AG04450 (cell line): ENCODE measurements at regions not wholly inside any gene's neighbourhood (a gene's known extent, or its start where the extent isn't known, plus 50 kb on each side); places are given as distances from the start of the nearest gene placed in this dataset.
A peak's percentile ranks its signal among the peaks of the same experiment; 100 is the strongest.

Source experiments
- CTCF ChIA-PET: fragments of 300-600, 350-600 bp; formaldehyde crosslinking; extraction: SDS; loops from one replicate; lab custom pipeline; 2022; ENCODE audit warnings: antibody characterized with exemption, inconsistent platforms; lab: Charles Lee
- POLR2A ChIA-PET: fragments of 350-600 bp; formaldehyde crosslinking; extraction: SDS; loops from one replicate; lab custom pipeline; 2021; ENCODE audit warnings: antibody characterized with exemption, inconsistent platforms; lab: Yijun Ruan, JAX
- DNase-seq: peaks from one replicate; pipeline ENCODE4 v3.0.0-alpha.2; 2011; ENCODE audit warnings: low read depth, low spot score
- H3K27ac ChIP-seq: one replicate; pipeline ENCODE4 v1.5.1; 2012; ENCODE audit warnings: low read depth, low read length, control low read depth
- H3K27me3 ChIP-seq: one replicate; pipeline ENCODE4 v1.6.0; 2012; ENCODE audit warnings: low read length; ENCODE audit not compliant: control insufficient read depth, insufficient read depth
- H3K4me3 ChIP-seq: 2 replicates; pipeline ENCODE4 v1.5.1; 2011; ENCODE audit warnings: mild to moderate bottlenecking, low read depth, low read length, control low read depth
- H3K9me3 ChIP-seq: 2 replicates; pipeline ENCODE4 v1.5.1; 2012; ENCODE audit warnings: low read length; ENCODE audit not compliant: control insufficient read depth, insufficient read depth
- TF ChIP-seq, protein P1 (sequence below): IDR thresholded peaks from 2 replicates; pipeline ENCODE4 v1.5.1; 2011; ENCODE audit warnings: low read depth, low read length, control low read depth, inconsistent platforms

DNA sequence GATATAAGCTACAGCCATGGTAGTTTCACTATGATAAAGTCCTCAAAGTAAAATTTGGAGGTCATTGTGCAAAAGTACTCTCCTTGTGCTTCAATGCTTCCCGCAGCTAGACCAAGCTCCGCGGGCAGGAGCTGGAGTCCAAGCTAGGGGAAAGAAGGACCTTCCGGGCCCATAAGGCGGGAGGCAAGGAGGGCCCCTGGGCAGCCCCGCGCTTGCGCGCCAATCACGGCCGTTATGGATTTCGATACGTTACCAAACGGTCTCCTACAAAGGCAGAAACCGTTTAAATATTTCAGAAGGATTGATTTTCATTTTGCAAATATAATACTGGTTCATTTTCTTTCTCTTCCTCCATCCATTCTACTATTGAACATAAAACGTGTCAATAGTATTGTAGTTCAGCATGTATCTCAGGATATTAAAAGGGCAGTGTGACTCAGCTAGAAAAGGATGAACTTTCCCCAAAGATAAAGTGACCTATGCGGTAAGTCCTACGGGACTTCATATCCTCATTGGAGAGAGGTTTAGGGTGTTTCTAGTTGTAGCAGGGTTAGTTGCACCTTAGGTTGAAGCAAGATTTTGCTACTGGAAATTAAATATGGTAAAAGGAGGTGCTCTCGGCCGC lies 128.0 kb downstream of the KIF20B start:
- ChIA-PET CTCF (no interaction called here), POLR2A (no interaction called here)
- Histone ChIP-seq H3K9me3 (no peaks in the 10 kb centered on the region), H3K4me3 (no peak overlapping the region), H3K27ac (no peak overlapping the region), H3K27me3 (peaks cover 3% of the 10 kb centered on the region)
- no peak for DNase-seq
- TF ChIP-seq, protein P1, sequence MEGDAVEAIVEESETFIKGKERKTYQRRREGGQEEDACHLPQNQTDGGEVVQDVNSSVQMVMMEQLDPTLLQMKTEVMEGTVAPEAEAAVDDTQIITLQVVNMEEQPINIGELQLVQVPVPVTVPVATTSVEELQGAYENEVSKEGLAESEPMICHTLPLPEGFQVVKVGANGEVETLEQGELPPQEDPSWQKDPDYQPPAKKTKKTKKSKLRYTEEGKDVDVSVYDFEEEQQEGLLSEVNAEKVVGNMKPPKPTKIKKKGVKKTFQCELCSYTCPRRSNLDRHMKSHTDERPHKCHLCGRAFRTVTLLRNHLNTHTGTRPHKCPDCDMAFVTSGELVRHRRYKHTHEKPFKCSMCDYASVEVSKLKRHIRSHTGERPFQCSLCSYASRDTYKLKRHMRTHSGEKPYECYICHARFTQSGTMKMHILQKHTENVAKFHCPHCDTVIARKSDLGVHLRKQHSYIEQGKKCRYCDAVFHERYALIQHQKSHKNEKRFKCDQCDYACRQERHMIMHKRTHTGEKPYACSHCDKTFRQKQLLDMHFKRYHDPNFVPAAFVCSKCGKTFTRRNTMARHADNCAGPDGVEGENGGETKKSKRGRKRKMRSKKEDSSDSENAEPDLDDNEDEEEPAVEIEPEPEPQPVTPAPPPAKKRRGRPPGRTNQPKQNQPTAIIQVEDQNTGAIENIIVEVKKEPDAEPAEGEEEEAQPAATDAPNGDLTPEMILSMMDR: no peak

DNA sequence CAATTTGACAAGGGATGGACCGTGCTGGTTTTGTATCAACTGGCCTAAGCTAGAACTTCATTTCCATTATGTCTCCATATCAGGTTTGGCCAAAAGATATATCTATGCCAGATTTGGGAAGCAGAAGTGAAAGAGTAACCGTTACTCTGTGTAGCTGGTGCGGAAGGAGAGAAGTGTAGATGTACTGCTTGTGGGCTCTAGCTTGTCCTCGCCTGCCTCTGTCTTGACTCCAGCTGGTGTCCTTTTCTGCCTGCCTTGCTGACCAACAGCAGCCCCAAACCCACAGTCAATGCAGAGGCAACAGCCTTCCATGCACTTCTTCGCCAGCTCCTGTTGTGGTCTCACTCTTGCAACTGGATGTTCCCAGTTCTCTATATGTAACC lies 128.5 kb downstream of the KIF20B start:
- no peaks in the 10 kb centered on the region for H3K9me3 ChIP-seq
- no peak overlapping the region for H3K27ac ChIP-seq
- no peak for DNase-seq
- H3K27me3 ChIP-seq: peaks cover 3% of the 10 kb centered on the region
- no peak overlapping the region for H3K4me3 ChIP-seq
- TF ChIP-seq, protein P1: no peak
- CTCF ChIA-PET: no interaction called here
- POLR2A ChIA-PET: no interaction called here

DNA sequence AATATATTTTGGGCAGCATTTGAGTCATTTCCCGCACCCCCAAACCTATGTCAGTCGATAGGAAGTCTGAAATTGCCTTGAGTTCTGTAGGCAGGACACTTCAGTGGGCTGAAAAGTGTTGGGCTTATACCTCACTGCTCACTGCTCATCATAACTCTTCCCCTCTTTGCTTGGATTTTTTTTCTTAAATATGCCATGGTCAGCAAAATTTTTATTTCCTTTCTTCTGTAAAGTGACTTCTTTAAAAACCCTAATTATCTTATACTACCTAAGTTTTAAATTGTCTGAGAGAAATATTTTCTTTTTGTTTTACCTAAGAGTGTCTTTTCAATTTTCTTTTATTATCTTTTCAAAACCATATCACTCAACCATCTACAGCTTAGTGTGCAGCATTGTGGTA lies 129.2 kb downstream of the KIF20B start:
- TF ChIP-seq, protein P1: no peak
- CTCF ChIA-PET: no interaction called here

DNA sequence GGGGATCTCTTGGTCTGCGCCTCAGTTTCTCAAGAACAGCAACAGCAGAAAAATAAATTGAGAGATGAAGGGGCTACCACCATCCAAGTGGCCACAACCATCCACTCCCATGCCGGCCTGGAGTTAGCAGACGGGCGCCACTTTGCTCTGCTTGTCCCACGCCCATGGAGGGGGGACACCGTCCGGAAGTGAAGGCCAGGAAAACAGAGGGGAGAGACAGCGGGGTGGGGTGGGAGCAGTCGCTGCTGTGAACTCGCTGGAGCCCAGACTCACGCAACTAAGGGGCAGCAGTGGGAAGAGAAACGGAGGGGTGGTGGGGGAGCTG lies 135.4 kb downstream of the KIF20B start:
- no peak for DNase-seq
- H3K9me3 ChIP-seq: no peaks in the 10 kb centered on the region; the same call in 1 of the 2 replicates
- TF ChIP-seq, protein P1: no peak

More for the DNA sequence above, 129.2 kb downstream of the KIF20B start:
- no peaks in the 10 kb centered on the region for H3K9me3 ChIP-seq
- POLR2A ChIA-PET: no interaction called here
- DNase-seq: no peak
- no peak overlapping the region for H3K4me3 ChIP-seq
- H3K27ac ChIP-seq: no peak overlapping the region
- H3K27me3 ChIP-seq: peaks cover 3% of the 10 kb centered on the region

DNA sequence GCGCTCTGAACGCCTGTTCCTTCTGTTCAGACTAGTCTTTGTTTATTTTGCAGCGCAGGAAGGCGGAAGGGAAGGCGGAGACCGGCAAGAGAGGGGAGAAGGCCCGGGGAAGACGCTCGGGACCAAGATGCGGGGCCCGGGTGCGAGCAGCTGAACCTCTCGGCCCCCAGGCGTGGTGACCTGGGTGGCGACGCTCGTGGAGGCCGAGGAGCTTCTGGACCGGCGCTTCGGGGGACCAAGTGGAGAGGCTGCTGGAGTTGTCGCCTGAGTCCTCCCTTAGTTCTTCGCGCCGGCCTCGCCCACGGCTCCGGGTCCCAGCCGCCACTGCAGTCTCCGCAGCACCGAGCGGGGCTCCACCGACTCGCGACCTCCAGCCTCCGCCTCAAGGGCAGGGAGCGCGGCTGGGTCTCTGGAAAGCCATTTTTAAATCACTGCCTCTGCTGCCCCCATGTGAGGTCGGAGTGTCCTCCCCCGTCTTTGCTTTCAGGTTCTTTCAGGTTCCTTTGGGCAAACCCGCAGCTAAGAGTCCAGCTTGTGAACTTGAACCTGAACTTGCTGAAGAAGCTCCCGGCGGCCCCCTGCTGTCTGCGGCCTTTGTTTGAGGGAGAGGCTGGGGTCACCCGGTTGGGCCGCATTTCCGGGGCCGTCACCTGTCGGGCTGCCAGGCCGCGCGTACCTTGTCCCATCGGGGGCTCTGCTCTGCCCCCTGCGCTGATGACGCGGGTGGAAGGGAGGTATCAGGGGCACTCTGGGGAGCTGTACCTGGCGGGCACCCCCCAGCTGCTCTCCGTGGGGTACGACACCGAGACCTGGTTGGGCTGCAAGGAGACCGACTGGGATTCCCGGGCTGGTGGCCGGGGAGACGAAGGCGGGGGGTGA lies 136.0 kb downstream of the KIF20B start:
- Histone ChIP-seq H3K27ac (no peak overlapping the region), H3K27me3 (peaks cover 9% of the 10 kb centered on the region), H3K9me3 (no peaks in the 10 kb centered on the region; the same call in 1 of the 2 replicates), H3K4me3 (peak overlapping the region; percentile 63)
- ChIA-PET POLR2A (no interaction called here), CTCF (interaction anchor here (0.9 kb wide), 1 partner anchor 25 kb away, joined by 3 read pairs; no protein-coding TSS in a partner anchor)
- TF ChIP-seq, protein P1: no peak; the same call in 1 of the 2 replicates
- DNase-seq: no peak

More for the DNA sequence above, 135.4 kb downstream of the KIF20B start:
- CTCF ChIA-PET: no interaction called here
- Histone ChIP-seq H3K27me3 (peaks cover 9% of the 10 kb centered on the region), H3K27ac (no peak overlapping the region), H3K4me3 (peak overlapping the region; percentile 63)
- POLR2A ChIA-PET: no interaction called here
